ENCODE measurements at regions not wholly inside any gene's neighbourhood (a gene's known extent, or its start where the extent isn't known, plus 50 kb on each side); places are given as distances from the start of the nearest gene placed in this dataset.

DNA sequence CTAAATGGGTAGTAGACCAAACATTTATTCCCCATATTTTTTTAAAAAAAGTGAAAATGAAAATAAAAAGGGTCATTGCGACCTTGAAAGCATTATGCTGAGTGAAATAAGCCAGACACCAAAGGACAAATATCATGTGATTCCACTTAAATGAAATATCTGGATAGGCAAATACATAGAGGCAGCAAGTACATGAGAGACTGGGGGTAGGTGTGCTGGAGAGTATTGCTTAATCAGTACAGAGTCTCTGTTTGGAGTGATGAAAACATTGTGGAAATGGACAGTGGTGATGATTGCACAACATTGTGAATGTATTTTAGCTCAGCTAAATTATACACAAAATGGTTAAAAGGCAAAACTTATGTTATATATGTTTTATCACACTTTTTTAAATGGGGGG, 169.4 kb downstream of the AKR1D1 start:
- CTCF ChIA-PET, result interaction anchor here (0.7 kb wide), 1 partner anchor 32 kb away, joined by 3 read pairs; no protein-coding TSS in a partner anchor
- Histone ChIP-seq H3K4me3 (ENCODE audit: low read depth, low read length) (no peak overlapping the region), H3K36me3 (ENCODE audit: control insufficient read depth, insufficient read depth, low read length) (no peaks in the 10 kb centered on the region), H3K27me3 (ENCODE audit: control insufficient read depth, insufficient read depth, low read length) (no peaks in the 10 kb centered on the region)
- TF ChIP-seq, protein P1, sequence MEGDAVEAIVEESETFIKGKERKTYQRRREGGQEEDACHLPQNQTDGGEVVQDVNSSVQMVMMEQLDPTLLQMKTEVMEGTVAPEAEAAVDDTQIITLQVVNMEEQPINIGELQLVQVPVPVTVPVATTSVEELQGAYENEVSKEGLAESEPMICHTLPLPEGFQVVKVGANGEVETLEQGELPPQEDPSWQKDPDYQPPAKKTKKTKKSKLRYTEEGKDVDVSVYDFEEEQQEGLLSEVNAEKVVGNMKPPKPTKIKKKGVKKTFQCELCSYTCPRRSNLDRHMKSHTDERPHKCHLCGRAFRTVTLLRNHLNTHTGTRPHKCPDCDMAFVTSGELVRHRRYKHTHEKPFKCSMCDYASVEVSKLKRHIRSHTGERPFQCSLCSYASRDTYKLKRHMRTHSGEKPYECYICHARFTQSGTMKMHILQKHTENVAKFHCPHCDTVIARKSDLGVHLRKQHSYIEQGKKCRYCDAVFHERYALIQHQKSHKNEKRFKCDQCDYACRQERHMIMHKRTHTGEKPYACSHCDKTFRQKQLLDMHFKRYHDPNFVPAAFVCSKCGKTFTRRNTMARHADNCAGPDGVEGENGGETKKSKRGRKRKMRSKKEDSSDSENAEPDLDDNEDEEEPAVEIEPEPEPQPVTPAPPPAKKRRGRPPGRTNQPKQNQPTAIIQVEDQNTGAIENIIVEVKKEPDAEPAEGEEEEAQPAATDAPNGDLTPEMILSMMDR (IDR thresholded peaks at IDR 0.05; ENCODE audit: insufficient read depth, low read depth, low read length), result no peak
- POLR2A ChIA-PET, result no interaction called here
- DNase-seq (ENCODE audit: low read depth), result no peak

GRCh38 chr7:138246428-138246827, 170.2 kb downstream of the AKR1D1 start:
- ChIA-PET CTCF (interaction anchor here (0.7 kb wide), 1 partner anchor 33 kb away, joined by 3 read pairs; no protein-coding TSS in a partner anchor), POLR2A (no interaction called here)
- H3K4me3 ChIP-seq (ENCODE audit: low read depth, low read length), result no peak overlapping the region
- no peaks in the 10 kb centered on the region for H3K27me3 ChIP-seq (ENCODE audit: control insufficient read depth, insufficient read depth, low read length)
- TF ChIP-seq, protein P1 (IDR thresholded peaks at IDR 0.05; ENCODE audit: insufficient read depth, low read depth, low read length), result no peak
- no peaks in the 10 kb centered on the region for H3K36me3 ChIP-seq (ENCODE audit: control insufficient read depth, insufficient read depth, low read length)
- DNase-seq (ENCODE audit: low read depth), result no peak

GRCh38 chr7:138247081-138247480, 170.8 kb downstream of the AKR1D1 start:
- POLR2A ChIA-PET, result no interaction called here
- TF ChIP-seq, protein P1 (IDR thresholded peaks at IDR 0.05; ENCODE audit: insufficient read depth, low read depth, low read length), result no peak
- H3K4me3 ChIP-seq (ENCODE audit: low read depth, low read length), result no peak overlapping the region
- no peaks in the 10 kb centered on the region for H3K36me3 ChIP-seq (ENCODE audit: control insufficient read depth, insufficient read depth, low read length)
- CTCF ChIA-PET, result no interaction called here
- no peaks in the 10 kb centered on the region for H3K27me3 ChIP-seq (ENCODE audit: control insufficient read depth, insufficient read depth, low read length)
- DNase-seq (ENCODE audit: low read depth), result no peak

- Histone ChIP-seq H3K36me3 (ENCODE audit: control insufficient read depth, insufficient read depth, low read length) (no peaks in the 10 kb centered on the region), H3K4me3 (ENCODE audit: low read depth, low read length) (no peak overlapping the region), H3K27me3 (ENCODE audit: control insufficient read depth, insufficient read depth, low read length) (no peaks in the 10 kb centered on the region)
- DNase-seq (ENCODE audit: low read depth), result no peak
- TF ChIP-seq, protein P1 (IDR thresholded peaks at IDR 0.05; ENCODE audit: insufficient read depth, low read depth, low read length), result no peak
- ChIA-PET CTCF (interaction anchor here (0.6 kb wide), 2 partner anchors 9 to 237 kb away, joined by 3 read pairs; no protein-coding TSS in a partner anchor), POLR2A (no interaction called here)
These were observed 171.5 kb downstream of the AKR1D1 start for GRCh38 chr7:138247568-138248333.

GRCh38 chr7:138248609-138249008, 172.3 kb downstream of the AKR1D1 start:
- DNase-seq (ENCODE audit: low read depth), result no peak
- TF ChIP-seq, protein P1 (IDR thresholded peaks at IDR 0.05; ENCODE audit: insufficient read depth, low read depth, low read length), result no peak
- no peaks in the 10 kb centered on the region for H3K27me3 ChIP-seq (ENCODE audit: control insufficient read depth, insufficient read depth, low read length)
- H3K36me3 ChIP-seq (ENCODE audit: control insufficient read depth, insufficient read depth, low read length), result no peaks in the 10 kb centered on the region
- ChIA-PET POLR2A (no interaction called here), CTCF (interaction anchor here (0.6 kb wide), 2 partner anchors 8 to 238 kb away, joined by 3 read pairs; no protein-coding TSS in a partner anchor)
- H3K4me3 ChIP-seq (ENCODE audit: low read depth, low read length), result no peak overlapping the region

All from BJ (cell line).